SK-N-SH treated with all-trans-retinoic acid at 6 μM for 48 hours (cell line): ENCODE measurements at regions not wholly inside any gene's neighbourhood (a gene's known extent, or its start where the extent isn't known, plus 50 kb on each side); places are given as distances from the start of the nearest gene placed in this dataset.

Experiments used
- BACH2 ChIP-seq: fragments of 250-450 bp; sonication (Bioruptor Pico); IDR thresholded peaks from 2 replicates; pipeline ENCODE4 v1.9.0; 2021; ENCODE audit warnings: mild to moderate bottlenecking, borderline replicate concordance
- CREB5 ChIP-seq: fragments of 250-450 bp; sonication (Bioruptor Pico); IDR thresholded peaks from 2 replicates; pipeline ENCODE4 v1.5.1; 2020; ENCODE audit warnings: low read depth, mild to moderate bottlenecking, moderate library complexity
- CSRNP3 ChIP-seq: fragments of 250-450 bp; sonication (Bioruptor Pico); IDR thresholded peaks from 2 replicates; pipeline ENCODE4 v1.5.1; 2021; ENCODE audit warnings: mild to moderate bottlenecking, moderate library complexity
- ESRRG ChIP-seq: fragments of 250-450 bp; sonication (Bioruptor Pico); IDR thresholded peaks from 2 replicates; pipeline ENCODE4 v1.6.1; 2021; ENCODE audit warnings: mild to moderate bottlenecking
- OSR1 ChIP-seq: fragments of 250-450 bp; sonication (Bioruptor Pico); IDR thresholded peaks from 2 replicates; pipeline ENCODE4 v1.8.0; 2022; ENCODE audit warnings: moderate library complexity, mild to moderate bottlenecking, inconsistent platforms
- SNAI2 ChIP-seq: fragments of 250-450 bp; sonication (Bioruptor Pico); IDR thresholded peaks from 2 replicates; pipeline ENCODE4 v1.5.0; 2020; ENCODE audit warnings: mild to moderate bottlenecking, moderate library complexity
- TSHZ2 ChIP-seq: fragments of 250-450 bp; sonication (Bioruptor Pico); IDR thresholded peaks from 2 replicates; pipeline ENCODE4 v1.5.0; 2020; ENCODE audit warnings: mild to moderate bottlenecking, moderate library complexity
- ZFP3 ChIP-seq: fragments of 250-450 bp; sonication (Bioruptor Pico); IDR thresholded peaks from 2 replicates; pipeline ENCODE4 v1.5.0; 2020; ENCODE audit warnings: mild to moderate bottlenecking, moderate library complexity
- ZFP30 ChIP-seq: fragments of 450-650 bp; formaldehyde crosslinking; IDR thresholded peaks from 2 replicates; pipeline ENCODE4 v1.5.0; 2022; ENCODE audit warnings: mild to moderate bottlenecking, moderate library complexity

- TF ChIP-seq ESRRG (CRISPR knock-in tag) (no peak), SNAI2 (CRISPR knock-in tag) (no peak), TSHZ2 (CRISPR knock-in tag) (no peak), CREB5 (CRISPR knock-in tag) (no peak), ZFP3 (no peak), CSRNP3 (CRISPR knock-in tag) (no peak), BACH2 (CRISPR knock-in tag) (no peak), ZFP30 (CRISPR knock-in tag) (no peak), OSR1 (CRISPR knock-in tag) (no peak)
These were observed 608.8 kb upstream of the C16orf82 start for GRCh38 chr16:26457882-26458281.
